HG03159 (cell line): ENCODE measurements at regions not wholly inside any gene's neighbourhood (a gene's known extent, or its start where the extent isn't known, plus 50 kb on each side); places are given as distances from the start of the nearest gene placed in this dataset.
"Not testable (repeated sequence)": the region's sequence is repeated elsewhere in the genome, so short reads cannot be mapped to it uniquely, and the experiment has no call there.

Experiments
- ATAC-seq: cut with Tn5 transposase; IDR thresholded peaks from one replicate; pipeline ENCODE4 v1.9.1; 2021; ENCODE audit warnings: mild to moderate bottlenecking, moderate library complexity; ENCODE audit not compliant: unreplicated experiment

DNA sequence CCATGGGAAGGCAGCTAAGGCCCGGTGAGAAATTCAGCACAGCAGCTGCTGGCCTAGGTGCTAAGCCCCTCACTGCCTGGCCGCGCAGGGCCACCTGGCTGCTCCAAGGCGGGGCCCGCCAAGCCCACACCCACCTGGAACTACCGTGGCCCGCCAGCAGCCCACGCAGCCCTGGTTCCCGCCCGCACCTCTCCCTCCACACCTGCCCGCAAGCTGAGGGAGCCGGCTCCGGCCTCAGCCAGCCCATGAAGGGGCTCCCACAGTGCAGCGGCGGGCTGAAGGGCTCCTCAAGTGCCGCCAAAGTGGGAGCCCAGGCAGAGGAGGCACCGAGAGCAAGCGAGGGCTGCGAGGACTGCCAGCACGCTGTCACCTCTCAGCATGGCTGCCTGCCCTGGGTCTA is 146.9 kb upstream of the APOOL start:
- not testable (repeated sequence) for ATAC-seq

DNA sequence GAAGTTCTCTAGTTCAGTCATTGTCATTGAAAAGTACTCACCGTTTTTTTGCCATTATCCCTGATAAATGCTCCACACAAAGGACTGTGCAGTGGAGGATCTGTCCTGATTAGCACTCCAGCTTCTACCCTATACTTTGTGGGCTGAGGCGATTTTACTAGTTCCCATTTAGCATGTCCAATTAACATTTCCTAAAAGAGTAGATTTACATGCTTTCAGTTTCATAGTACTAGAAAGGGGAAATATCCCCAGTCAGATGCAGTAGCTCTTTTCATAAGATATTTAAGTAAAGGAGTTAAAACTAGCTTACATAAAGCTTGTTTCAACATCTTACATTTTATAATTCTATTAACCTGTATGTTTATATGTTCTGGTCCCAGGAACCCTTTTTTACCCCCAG is 144.9 kb upstream of the APOOL start:
- not testable (repeated sequence) for ATAC-seq

DNA sequence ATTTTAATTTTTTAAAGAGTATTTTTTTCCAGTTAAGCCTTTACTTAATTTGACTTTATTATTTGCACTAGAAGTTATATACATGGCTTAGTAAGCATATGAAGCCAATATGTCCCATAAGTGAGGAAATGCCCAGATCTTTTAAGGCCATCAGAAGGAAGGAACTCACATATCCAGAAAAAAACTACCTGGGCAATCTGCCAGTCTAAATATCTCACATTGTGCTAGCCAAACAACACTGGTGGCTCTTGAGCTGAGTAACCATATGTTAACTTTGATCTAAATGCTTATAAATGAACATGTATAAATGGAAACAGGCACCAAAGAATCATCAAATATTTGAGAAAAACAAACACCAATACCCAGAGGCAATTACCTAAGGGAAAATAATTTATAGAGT is 138.6 kb upstream of the APOOL start:
- no peak for ATAC-seq

DNA sequence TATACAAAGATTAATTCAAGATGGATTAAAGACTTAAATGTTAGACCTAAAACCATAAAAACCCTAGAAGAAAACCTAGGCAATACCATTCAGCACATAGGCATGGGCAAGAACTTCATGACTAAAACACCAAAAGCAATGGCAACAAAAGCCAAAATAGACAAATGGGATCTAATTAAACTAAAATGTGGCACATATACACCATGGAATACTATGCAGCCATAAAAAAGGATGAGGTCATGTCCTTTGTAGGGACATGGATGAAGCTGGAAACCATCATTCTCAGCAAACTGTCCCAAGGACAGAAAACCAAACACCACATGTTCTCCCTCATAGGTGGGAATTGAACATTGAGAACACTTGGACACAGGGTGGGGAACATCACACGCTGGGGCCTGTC is 133.4 kb upstream of the APOOL start:
- ATAC-seq = not testable (repeated sequence)

DNA sequence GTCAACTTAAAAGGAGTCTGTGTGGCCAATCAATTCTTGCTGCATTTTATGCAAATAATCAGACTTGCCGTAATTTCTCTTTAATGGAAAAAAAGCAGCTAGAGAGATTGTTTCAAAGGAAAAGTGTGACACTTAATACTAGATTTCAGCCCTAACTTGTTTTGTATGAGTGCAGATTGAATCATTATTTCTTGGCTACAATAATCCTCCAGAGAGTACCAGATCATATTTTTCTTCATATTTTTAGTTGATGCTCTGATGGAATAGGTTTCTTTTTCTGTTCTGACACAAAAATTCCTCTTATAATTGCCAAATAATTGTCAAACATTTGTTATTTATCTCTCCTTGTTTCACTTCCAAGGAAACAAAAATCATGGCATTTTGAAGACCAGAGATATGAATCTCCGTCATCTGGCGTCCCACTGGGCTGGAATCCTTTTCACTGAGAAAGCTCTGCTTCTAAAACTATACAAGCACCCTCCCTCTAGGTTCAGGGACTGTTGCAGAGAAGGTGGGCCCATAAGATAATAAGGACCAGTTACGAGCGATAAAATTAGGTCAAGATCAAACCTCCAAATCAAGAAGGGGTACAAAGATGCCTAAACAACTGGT is 131.4 kb upstream of the APOOL start:
- ATAC-seq = not testable (repeated sequence)

DNA sequence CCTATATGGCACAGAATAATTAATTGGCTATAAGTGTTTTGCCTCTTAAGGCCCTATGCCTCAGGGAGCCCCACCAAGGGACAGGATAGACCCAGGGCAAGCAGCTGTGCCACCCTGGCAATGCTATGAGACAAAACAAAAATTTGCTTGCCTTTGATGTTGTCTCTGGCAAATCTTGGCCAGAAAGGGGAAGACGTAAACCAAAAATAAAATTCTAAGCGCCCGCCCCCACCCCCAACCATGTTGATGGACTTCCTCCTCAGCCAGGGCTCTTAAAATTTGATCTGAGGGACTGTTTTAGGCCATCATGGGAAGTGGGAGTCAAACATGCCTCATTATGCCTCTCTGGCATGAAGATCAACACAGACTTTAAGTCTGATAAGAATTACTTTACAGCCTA is 130.5 kb upstream of the APOOL start:
- no peak for ATAC-seq

DNA sequence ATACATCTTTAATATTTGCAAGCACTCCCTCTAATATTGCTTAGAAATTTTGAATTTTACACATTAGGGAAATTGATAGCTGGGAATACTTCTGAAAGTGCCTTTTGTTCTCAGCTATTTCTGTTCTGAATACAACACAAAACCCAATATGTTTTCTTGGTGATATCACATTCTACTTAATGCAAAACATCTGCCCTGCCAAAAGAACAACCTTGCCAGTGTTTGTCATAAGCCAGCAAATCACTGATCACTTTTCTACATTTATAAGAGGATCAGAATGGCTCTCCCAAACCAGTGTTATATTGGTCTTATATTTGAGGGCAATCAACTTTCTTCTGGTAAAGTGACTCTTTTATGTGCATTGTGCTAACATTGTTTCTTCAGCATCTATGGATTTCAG is 126.8 kb upstream of the APOOL start:
- ATAC-seq = no peak

DNA sequence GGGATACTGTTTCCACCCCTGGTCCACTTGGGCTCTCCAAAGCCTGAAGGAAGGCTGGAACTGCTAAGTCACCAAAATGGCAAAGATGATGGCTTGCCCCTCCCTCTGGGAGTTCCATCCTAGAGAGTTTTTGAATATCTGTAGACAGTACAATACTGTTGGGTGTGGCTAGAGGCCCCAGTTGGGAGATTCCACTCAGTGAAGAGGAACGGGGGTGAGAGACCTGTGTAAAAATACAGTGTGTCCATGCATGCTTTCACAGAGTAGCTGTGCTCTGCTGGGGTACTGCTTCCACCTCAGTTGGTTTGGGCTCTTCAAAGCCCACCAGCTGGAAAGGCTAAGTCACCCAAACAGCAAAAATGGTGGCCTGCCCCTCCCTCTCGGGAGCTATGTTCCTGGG is 109.8 kb upstream of the APOOL start:
- ATAC-seq = no peak

DNA sequence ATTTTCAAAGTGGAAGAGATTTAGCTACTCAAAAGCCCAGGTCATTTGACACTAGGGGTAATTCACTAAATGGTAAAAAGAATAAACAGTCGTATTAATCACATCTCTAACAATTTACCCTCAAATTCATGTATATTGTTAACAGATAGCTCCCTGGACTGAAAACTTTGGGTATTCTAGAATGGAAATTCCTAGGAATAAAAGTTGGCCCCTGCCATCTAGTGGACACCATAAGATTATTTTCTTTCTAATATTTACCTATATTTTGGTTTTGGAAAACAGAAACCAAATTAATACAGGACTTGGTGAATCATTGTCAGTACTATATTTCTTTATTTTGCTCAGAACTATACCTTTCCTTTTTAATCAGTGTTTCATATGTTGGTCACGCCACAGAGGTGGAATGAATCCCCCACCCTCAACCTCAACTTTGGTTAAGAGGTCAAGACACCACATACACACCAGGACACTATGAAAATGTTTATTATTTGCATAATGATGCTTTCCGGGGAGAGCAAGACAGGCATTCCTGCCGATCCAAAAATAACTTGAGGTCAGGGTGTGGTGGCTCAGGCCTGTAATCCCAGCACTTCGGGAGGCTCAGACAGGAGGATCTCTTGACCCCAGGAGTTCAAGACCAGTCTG is 96.2 kb upstream of the APOOL start:
- no peak for ATAC-seq

DNA sequence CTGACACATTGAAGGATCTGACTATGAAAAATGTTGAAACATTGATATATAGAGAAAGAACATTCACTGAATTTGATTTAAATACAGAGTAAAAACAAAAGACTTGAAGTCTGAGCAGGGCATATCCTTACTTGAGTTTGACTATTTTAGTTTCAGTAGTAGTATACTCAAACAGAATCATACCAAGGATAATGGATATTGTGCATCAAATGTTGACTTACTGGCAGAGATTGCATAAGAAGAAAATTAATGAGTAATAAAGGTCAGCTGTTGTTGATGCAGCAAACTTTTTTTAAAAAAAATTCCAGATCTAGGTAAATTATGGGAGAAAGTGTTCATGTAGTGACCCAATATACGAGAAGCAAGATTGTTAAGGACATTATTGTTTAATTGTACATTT is 94.5 kb upstream of the APOOL start:
- ATAC-seq = no peak

DNA sequence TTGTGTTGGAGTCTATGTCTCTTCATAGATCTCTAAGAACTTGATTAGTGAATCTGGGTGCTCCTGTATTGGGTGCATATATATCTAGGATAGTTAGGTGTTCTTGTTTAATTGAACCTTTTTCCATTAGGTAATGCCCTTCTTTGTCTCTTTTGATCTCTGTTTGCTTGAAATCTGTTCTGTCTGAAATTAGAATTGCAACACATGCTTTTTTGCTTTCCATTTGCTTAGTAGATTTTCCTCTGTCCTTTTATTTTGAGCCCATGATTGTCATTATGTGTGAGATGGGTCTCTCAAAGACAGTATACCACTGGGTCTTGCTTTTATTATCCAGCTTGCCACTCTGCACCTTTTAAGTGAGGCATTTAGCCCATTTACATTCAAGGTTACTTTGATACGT is 79.1 kb upstream of the APOOL start:
- no peak for ATAC-seq

DNA sequence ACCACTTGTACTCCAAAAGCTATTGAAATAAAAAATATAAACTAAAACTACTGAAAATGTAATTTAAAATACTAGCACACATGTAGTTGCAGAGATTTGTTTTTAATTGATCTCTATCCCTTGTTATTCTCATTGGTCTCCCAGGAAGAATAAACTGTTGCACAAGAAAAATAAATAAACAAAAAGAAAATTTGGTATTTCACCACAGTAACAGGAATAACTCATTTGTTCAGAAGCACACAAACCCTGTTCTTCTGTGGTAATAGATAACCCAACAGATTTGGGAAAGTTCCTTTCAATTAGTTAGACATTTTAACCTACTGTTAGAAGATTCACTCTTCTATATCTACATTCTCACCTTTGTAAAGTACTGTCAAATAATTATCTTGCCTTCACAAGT is 70.9 kb upstream of the APOOL start:
- ATAC-seq = no peak

DNA sequence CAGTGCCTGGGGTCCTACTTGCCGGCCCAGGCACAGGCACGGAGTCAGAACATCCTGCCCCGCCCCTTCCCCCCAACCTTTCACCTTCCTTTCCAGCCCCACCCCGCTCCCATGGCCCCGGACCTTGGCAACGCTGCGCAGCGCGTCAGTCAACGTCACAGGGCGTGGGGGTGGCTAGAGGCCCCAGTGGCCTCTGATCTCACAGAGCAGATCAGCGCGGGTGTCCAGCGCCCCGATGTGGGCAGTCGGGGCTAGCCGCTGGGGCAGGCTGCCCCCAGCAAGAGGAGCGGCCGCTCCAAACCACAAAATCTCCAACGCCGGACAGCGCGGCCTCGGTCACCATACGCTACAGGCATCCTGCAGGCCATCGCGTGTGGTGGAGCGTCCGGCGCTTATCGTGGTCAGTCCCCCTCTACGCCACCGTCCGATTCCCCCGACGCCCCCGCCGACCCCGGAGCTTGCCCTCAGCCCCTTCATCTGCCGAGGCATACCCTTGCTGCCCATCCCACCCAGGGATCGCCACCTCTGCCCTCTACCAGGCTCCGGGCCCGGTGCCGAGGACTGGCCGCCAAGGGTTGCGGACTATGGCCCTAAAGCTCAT is 69.6 kb upstream of the APOOL start:
- no peak for ATAC-seq
